Mesothelial cell of epicardium (in vitro differentiated cells): ENCODE measurements at regions not wholly inside any gene's neighbourhood (a gene's known extent, or its start where the extent isn't known, plus 50 kb on each side); places are given as distances from the start of the nearest gene placed in this dataset.

Experiments used
- DNase-seq, 2 experiments: peaks; one replicate each; pipeline ENCODE4 v3.0.0; 2021; ENCODE audit warnings: low spot score in 2 of 2; ENCODE audit not compliant: unreplicated experiment in 2 of 2
- H3K27ac Mint-ChIP-seq: 2 replicates; pipeline ENCODE4 v1.8.0; 2021; ENCODE audit warnings: mixed read lengths
- H3K27me3 Mint-ChIP-seq: 2 replicates; pipeline ENCODE4 v1.8.0; 2021; ENCODE audit warnings: low read depth, mixed read lengths
- H3K36me3 Mint-ChIP-seq: 2 replicates; pipeline ENCODE4 v1.8.0; 2021; ENCODE audit warnings: mixed read lengths
- H3K4me1 Mint-ChIP-seq: 2 replicates; pipeline ENCODE4 v1.8.0; 2021; ENCODE audit warnings: mixed read lengths
- H3K4me3 Mint-ChIP-seq: 2 replicates; pipeline ENCODE4 v1.8.0; 2021; ENCODE audit warnings: mild to moderate bottlenecking, moderate library complexity, mixed read lengths
- H3K9me3 Mint-ChIP-seq: 2 replicates; pipeline ENCODE4 v1.8.0; 2021; ENCODE audit warnings: mixed read lengths
- CTCF ChIP-seq: fragments of 200-600 bp; sonication (generic); IDR thresholded peaks from one replicate; pipeline ENCODE4 v1.5.0; 2021; ENCODE audit warnings: antibody characterized with exemption; ENCODE audit not compliant: unreplicated experiment

- Mint-ChIP-seq H3K36me3 (no peaks in the 10 kb centered on the region), H3K9me3 (no peaks in the 10 kb centered on the region), H3K27me3 (peaks cover 2% of the 10 kb centered on the region), H3K27ac (no peak overlapping the region), H3K4me3 (no peak overlapping the region), H3K4me1 (peaks cover 19% of the 10 kb centered on the region)
- TF ChIP-seq CTCF = no peak
- no peak for DNase-seq
Measured at GRCh38 chr11:69941546-69942332, 122.5 kb upstream of the FGF3 start.

- no peaks in the 10 kb centered on the region for H3K9me3 Mint-ChIP-seq
- no peak for DNase-seq
- H3K4me1 Mint-ChIP-seq = peaks cover 19% of the 10 kb centered on the region
- H3K27ac Mint-ChIP-seq = no peak overlapping the region
- no peak for TF ChIP-seq CTCF
- H3K4me3 Mint-ChIP-seq = no peak overlapping the region
- H3K27me3 Mint-ChIP-seq = peaks cover 2% of the 10 kb centered on the region
- no peaks in the 10 kb centered on the region for H3K36me3 Mint-ChIP-seq
Measured at GRCh38 chr11:69942333-69942820, 123.2 kb upstream of the FGF3 start.

GRCh38 chr11:69943066-69943465 lies 123.8 kb upstream of the FGF3 start:
- TF ChIP-seq CTCF = no peak
- no peak overlapping the region for H3K27ac Mint-ChIP-seq
- no peaks in the 10 kb centered on the region for H3K36me3 Mint-ChIP-seq
- H3K4me1 Mint-ChIP-seq = peaks cover 25% of the 10 kb centered on the region
- no peak overlapping the region for H3K4me3 Mint-ChIP-seq
- peaks cover 2% of the 10 kb centered on the region for H3K27me3 Mint-ChIP-seq
- no peak for DNase-seq
- no peaks in the 10 kb centered on the region for H3K9me3 Mint-ChIP-seq

- H3K4me3 Mint-ChIP-seq = no peak overlapping the region
- H3K4me1 Mint-ChIP-seq = peaks cover 29% of the 10 kb centered on the region
- peaks cover 2% of the 10 kb centered on the region for H3K27me3 Mint-ChIP-seq
- H3K9me3 Mint-ChIP-seq = no peaks in the 10 kb centered on the region
- TF ChIP-seq CTCF = no peak
- no peak overlapping the region for H3K27ac Mint-ChIP-seq
- DNase-seq = no peak
- no peaks in the 10 kb centered on the region for H3K36me3 Mint-ChIP-seq
Measured at GRCh38 chr11:69943506-69943905, 124.3 kb upstream of the FGF3 start.

GRCh38 chr11:69944146-69944795 lies 125.1 kb upstream of the FGF3 start:
- H3K27me3 Mint-ChIP-seq = peaks cover 2% of the 10 kb centered on the region
- TF ChIP-seq CTCF = no peak
- no peaks in the 10 kb centered on the region for H3K9me3 Mint-ChIP-seq
- no peaks in the 10 kb centered on the region for H3K36me3 Mint-ChIP-seq
- H3K27ac Mint-ChIP-seq = no peak overlapping the region
- DNase-seq = no peak
- H3K4me1 Mint-ChIP-seq = peaks cover 33% of the 10 kb centered on the region
- no peak overlapping the region for H3K4me3 Mint-ChIP-seq
